GM18858 (cell line): ENCODE measurements at regions not wholly inside any gene's neighbourhood (a gene's known extent, or its start where the extent isn't known, plus 50 kb on each side); places are given as distances from the start of the nearest gene placed in this dataset.
"Not testable (repeated sequence)": the region's sequence is repeated elsewhere in the genome, so short reads cannot be mapped to it uniquely, and the experiment has no call there.

Experiments used
- ATAC-seq: cut with Tn5 transposase; IDR thresholded peaks from one replicate; pipeline ENCODE4 v1.9.1; 2021; ENCODE audit not compliant: unreplicated experiment

- ATAC-seq = no peak
These were observed 340.5 kb upstream of the PRDM1 start for GRCh38 chr6:105745464-105746129.

- ATAC-seq = no peak
These were observed 341.3 kb upstream of the PRDM1 start for GRCh38 chr6:105744815-105745214.

DNA sequence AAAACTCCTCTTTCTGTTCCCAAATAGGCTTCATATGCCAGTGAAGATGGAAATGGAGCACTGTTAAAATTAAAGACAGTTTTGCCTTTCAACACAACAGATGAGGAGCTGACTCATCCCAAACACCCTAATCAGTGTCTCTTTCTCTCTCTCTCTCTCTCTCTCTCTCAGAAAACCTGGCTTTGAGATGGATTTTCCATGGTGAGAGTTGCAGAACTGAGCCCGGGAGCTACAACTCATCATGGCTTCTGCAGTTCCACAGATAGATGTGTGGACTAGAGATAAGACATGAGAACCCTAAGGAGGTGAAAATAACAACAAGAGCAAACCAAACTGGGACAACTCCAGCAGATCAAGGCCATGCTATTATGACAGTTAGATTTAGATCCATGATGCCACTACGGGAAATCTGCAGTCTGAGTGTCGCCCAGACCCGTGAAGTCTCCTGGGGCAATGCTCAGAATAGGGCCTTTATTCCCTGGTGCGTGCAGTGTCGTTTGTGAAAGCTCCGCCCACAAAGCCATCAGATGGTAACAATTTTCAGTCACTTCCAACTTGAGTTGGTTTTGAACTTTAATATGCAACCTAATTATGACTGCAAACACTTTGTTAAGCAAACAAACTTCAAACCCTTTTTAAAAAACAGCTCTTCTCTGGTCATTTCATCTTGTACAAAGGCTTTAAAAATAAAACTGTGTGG, 338.2 kb upstream of the PREP start:
- no peak for ATAC-seq

DNA sequence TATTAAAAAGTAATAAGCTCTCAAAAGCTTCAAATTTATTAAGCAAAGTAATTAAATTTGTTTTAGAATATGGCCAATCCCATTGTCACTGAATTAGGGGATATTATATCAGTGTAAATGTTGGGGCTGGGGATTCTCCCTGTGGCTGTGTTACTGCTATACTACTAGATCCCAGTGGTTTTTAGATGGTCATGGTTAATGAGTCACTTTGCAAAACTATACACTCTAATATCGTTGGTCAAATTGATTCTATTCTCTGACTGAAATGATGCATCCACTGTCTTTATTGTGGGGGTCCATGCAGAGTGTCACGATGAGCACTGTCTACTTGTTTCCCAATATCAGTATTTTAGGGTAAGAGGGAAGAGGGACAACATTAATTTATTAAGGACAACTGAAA, 336.9 kb upstream of the PREP start:
- no peak for ATAC-seq

DNA sequence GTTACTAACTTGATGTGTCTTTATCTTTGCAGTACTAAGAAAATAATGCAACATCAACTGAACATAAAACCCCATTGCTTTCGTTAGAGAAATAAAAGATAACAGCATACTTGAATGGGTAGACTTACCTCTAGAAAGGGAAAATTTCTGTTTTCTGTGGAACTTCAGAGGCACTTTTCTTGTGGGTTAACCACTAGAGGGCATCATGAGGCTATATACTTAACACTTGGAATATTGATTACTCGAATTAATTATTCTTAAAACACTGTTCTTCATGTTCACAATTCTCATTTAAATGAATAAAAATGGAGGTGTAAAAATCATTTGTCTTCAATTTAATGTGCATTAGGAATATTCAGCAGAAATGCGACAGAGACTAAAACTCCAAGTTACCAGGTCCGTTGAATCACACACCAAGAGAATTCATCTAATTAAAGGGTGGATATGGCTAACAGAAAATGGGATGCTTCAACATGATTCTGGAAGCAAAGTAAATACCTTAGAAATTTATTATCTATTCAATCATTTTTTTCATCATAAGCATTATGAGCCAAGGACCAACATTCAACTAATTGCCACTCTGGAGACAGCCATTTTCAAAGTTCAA, 330.8 kb upstream of the PREP start:
- ATAC-seq = no peak

DNA sequence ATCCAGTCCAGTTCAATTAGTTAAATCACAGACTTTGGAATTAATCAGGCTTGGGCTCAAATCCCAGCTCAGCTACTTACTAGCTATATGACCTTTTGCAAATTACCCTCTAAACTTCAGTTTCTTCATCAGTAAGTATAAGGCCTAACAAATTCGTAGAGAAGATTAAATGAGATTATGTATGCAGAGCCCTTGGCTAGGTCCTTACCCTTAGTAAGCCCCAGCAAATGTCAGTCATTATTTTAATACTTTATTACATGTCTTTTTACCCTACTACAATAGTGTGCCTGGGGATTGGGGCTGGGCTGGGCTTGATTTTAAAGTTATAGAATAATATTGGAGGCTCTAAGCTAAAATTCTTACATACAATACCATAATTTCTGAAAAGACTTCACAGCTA, 326.1 kb upstream of the PREP start:
- ATAC-seq = no peak

DNA sequence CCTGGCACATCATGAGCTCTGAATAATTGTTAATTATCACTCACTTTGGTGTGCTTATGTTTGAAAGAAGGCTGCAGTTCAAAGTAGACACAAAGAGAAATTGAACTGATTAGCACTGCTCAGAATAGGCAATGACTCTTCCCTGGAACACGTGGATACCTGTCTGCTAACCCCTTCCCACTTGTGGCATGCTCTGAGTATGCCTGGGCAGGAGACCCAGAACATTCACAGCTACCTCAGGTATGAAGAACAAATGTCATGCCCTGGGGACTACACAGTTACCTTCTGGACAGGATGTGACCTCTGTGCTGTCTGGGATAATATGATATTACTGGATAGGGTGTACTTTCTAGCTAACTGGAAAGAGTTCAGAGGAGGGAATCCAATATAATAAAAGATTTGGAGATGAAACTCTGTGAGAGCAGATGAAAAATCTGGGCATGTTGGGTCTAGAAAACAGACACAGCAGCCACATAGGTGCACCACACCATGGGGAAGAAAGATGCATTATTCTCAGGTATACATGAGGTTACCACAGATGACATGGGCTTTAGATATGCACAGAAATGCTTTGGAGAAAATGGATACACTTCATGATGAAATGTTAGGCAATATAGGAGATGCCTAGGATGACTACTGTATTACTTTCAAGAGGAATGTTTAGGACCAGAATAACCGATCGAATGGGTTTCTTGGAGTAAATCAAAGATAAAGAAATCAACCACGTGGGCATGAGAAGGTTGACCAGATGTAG, 324.2 kb upstream of the PREP start:
- no peak for ATAC-seq

- ATAC-seq = no peak
These were observed 312.0 kb upstream of the PREP start for GRCh38 chr6:105714846-105715245.

- ATAC-seq = no peak
These were observed 310.7 kb upstream of the PREP start for GRCh38 chr6:105713474-105714118.

DNA sequence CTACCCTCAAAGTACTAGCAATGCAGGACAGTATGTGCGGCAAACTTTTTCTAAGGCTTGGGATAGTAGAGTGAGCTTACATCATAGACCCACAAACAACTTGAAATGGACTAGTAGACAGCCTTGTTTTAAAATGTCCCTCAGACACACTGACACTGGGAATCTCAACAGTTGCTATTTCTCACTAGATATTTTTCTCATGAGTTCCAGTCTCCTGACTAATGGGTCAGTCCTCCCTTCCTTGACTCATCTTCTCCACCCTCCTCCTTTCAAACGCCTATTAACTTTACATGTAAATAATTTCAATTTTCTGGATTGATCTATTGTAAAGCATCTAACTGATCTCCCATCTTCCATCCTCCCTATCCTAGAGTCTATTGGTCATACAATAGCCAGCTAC, 308.3 kb upstream of the PREP start:
- no peak for ATAC-seq

- no peak for ATAC-seq
These were observed 302.7 kb upstream of the PREP start for GRCh38 chr6:105705608-105706007.

DNA sequence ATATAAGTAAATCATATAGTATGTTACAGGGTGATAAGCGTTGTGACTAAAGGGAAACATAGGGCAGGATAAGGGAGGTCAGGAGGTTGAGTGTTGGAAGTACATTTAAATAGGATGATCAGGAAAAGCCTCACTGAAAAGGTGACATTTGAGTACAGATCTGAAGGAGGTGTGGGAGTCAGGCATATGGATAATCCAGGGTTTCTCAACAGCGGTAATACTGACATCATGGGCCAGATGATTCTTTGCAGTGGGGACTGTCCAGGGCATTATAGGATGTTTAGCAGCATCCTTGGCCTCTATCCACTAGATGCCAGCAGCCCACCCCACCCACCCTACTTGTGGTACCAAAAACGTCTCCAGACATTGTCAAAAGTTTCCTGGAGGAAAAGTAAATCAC, 292.6 kb upstream of the PREP start:
- ATAC-seq = no peak

DNA sequence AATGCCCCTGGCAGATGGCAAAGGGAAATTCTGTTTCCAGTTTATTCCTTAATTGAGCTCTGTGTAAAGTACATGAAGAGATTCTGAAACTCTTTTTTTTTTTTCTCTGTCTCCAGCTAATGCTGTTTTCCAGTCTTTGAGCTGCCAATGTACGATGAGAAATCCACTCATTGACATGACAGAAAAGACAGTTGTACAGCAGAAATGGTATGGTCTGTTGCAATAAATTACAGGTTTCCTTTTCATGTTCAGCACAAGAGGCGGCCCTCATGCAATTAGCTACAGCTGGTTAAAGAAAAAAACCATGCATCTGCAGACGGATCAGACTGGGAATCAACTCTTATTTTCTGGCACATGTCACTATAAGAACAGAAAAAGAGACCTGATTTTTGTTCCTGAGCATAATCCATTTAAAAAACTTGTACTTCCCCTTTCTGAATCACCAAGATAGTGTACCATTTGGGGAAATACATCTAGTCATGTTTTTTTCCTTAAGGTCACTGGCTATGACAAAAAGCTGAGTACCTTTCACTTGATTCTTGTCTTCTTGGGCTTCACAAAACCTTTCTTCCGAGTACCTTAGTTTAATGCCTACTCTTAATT, 289.8 kb upstream of the PREP start:
- ATAC-seq = no peak

GRCh38 chr6:105691971-105692370, 289.1 kb upstream of the PREP start:
- ATAC-seq = no peak

DNA sequence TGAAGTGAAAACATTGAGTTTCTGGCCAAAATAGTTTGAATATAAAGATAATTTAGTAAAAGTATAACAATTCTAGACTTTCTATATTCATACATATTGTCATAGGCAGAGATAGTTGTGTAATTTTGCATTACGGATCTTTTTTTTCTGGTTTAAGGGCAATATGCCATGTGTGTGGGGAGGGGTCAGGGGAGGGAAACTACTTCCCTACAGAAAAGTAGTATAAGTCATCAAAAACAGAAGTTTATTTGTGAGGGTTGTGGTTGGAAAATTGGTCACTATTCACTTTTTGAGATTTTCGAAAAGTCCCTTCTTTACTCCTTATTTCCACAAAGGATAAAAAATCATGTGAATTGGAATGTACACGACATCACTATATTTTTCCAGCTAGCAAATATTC, 288.2 kb upstream of the PREP start:
- no peak for ATAC-seq

DNA sequence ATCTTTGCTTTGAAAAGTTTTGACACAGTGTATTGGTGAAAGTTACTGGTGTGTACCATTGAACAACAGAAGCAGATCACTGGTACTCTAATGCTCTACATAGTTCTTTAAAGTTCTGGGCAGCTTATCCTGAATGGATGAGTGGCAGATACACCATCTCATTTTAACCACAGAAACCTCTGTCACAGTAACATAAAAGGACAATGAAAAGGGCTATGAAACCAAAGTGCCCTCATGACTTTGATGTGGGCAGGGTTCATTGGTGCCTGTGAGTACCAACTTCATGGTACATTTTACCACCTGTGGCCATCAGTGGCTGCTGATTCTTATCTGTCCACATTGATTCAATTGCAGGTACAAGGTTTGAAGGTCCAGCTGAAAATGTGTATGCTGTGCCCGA, 285.7 kb upstream of the PREP start:
- no peak for ATAC-seq

DNA sequence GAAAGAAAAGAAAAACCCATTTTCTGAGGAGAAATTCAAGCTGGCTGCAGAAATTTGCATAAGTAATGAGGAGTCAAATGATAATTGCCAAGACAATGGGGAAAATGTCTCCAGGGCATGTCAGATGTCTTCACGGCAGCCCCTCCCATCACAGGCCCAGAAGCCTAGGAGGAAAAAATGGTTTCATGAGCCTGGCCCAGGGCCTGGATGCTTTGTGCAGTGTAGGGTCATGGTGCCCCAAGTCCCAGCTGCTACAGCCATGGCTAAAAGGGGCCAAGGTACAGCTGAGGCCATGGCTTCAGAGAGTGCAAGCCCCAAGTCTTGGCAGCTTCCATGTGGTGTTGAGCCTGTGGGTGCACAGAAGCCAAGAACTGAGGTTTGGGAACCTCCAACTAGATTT, 283.9 kb upstream of the PREP start:
- ATAC-seq = not testable (repeated sequence)

DNA sequence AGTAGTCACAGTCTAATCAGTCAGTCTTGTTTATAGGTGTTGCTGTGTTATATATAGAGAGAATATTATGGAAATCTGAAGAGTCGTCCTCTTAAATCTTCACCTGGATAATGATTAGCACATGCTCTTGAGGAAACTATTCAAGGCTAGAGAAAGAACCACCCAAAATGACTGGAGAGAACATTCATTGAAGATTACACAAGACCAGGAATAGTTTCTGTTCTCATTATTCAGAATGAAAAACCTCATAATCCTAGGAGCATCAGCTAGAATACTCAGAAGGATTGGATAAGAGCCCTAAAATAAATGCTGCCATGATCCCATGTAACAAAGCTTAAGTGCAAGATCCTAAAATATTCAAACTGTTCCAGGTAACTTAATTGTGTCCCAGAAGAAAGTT, 278.2 kb upstream of the PREP start:
- ATAC-seq = no peak

DNA sequence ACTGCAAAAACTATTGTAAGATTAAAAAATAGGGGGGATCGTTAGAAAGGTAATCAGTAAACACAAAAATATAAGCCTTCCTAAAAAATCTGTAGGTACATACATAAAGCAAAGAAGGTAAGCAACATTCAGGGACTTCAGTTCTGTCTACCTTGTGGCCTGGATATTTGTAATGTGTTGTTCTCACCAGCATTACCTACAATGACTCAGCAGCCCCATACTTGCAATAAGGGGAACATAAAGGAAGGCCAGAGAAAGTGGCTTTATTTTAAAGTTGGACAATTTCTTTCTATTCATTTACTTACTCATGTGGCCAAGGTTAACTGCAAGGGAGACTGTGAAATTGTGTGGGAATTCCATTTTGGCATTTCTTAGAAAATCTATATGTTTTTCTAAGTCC, 277.2 kb upstream of the PREP start:
- no peak for ATAC-seq

- ATAC-seq = no peak
These were observed 275.6 kb upstream of the PREP start for GRCh38 chr6:105678516-105678915.
